Nephron (organoid): ENCODE measurements at regions not wholly inside any gene's neighbourhood (a gene's known extent, or its start where the extent isn't known, plus 50 kb on each side); places are given as distances from the start of the nearest gene placed in this dataset.

Experiments used
- H3K27ac Mint-ChIP-seq, 3 experiments: 2 replicates each; pipeline ENCODE4 v1.8.0; 2020; ENCODE audit warnings: mixed read lengths in 3 of 3, mild to moderate bottlenecking in 2 of 3, moderate library complexity in 1 of 3
- H3K27me3 Mint-ChIP-seq: 2 replicates; pipeline ENCODE4 v1.8.0; 2021; ENCODE audit warnings: low read depth, mild to moderate bottlenecking, moderate library complexity, mixed read lengths
- H3K36me3 Mint-ChIP-seq: 2 replicates; pipeline ENCODE4 v1.8.0; 2020; ENCODE audit warnings: low read depth, mixed read lengths
- H3K4me1 Mint-ChIP-seq: 2 replicates; pipeline ENCODE4 v1.8.0; 2020; ENCODE audit warnings: mixed read lengths
- H3K4me3 Mint-ChIP-seq, 3 experiments: 2 replicates each; pipeline ENCODE4 v1.8.0; 2020; ENCODE audit warnings: mild to moderate bottlenecking in 3 of 3, mixed read lengths in 3 of 3, moderate library complexity in 2 of 3
- H3K9me3 Mint-ChIP-seq: 2 replicates; pipeline ENCODE4 v1.8.0; 2020; ENCODE audit warnings: mixed read lengths
- TF ChIP-seq, protein P1 (sequence below), 3 experiments: fragments of 200-600 bp; sonication (generic); IDR thresholded peaks; one replicate each; pipeline ENCODE4 v1.5.0; 2021; ENCODE audit warnings: antibody characterized with exemption in 3 of 3; ENCODE audit not compliant: unreplicated experiment in 3 of 3

DNA sequence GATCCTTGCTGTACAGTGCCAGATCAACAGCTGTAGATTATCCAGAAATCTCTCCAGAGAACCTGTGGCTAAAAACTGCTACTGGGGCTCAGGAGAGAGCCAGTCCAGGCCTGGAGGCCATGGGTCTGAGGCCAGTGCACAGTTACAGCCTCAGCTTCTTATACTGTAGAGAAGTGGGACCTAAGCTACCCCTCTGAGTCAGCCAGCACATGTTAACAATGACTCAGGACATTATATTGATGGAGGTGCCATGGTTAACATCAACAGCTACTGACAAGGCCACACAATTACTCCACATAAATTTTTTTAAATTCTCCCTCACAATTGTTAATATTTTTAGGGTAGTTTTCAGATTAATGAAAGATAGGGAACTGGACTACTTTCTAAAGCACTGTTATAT lies 138.5 kb downstream of the RBM26 start:
- Mint-ChIP-seq H3K4me3 (no peak overlapping the region), H3K4me1 (no peaks in the 10 kb centered on the region), H3K27ac (no peak overlapping the region), H3K36me3 (no peaks in the 10 kb centered on the region), H3K9me3 (no peaks in the 10 kb centered on the region), H3K27me3 (no peaks in the 10 kb centered on the region)
- TF ChIP-seq, protein P1, sequence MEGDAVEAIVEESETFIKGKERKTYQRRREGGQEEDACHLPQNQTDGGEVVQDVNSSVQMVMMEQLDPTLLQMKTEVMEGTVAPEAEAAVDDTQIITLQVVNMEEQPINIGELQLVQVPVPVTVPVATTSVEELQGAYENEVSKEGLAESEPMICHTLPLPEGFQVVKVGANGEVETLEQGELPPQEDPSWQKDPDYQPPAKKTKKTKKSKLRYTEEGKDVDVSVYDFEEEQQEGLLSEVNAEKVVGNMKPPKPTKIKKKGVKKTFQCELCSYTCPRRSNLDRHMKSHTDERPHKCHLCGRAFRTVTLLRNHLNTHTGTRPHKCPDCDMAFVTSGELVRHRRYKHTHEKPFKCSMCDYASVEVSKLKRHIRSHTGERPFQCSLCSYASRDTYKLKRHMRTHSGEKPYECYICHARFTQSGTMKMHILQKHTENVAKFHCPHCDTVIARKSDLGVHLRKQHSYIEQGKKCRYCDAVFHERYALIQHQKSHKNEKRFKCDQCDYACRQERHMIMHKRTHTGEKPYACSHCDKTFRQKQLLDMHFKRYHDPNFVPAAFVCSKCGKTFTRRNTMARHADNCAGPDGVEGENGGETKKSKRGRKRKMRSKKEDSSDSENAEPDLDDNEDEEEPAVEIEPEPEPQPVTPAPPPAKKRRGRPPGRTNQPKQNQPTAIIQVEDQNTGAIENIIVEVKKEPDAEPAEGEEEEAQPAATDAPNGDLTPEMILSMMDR (IDR thresholded peaks at IDR 0.05; ENCODE audit: unreplicated experiment in 3 of 3), result no peak

DNA sequence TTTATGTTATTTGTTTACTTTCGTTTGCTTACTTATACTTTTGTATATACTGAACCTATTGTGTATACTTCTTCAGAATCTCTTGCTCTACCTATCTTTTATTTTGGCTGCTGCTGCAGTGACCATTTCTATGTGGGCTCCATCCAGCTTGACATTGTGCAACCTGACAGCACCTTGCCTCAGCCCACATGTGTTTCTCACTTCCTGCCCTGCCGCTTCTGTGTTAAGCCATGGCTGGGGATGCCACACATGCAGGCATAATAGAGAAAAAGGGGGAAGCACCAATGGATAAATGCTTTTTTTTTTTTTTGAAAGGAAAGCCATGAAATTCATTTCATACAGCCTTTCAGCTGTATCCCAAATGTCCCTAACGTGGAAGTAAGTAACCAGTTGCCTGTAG lies 147.6 kb downstream of the RBM26 start:
- no peak overlapping the region for H3K27ac Mint-ChIP-seq
- H3K4me3 Mint-ChIP-seq, result no peak overlapping the region
- no peaks in the 10 kb centered on the region for H3K9me3 Mint-ChIP-seq
- H3K27me3 Mint-ChIP-seq, result no peaks in the 10 kb centered on the region
- no peaks in the 10 kb centered on the region for H3K36me3 Mint-ChIP-seq
- TF ChIP-seq, protein P1 (IDR thresholded peaks at IDR 0.05; ENCODE audit: unreplicated experiment in 3 of 3), result no peak
- no peaks in the 10 kb centered on the region for H3K4me1 Mint-ChIP-seq

DNA sequence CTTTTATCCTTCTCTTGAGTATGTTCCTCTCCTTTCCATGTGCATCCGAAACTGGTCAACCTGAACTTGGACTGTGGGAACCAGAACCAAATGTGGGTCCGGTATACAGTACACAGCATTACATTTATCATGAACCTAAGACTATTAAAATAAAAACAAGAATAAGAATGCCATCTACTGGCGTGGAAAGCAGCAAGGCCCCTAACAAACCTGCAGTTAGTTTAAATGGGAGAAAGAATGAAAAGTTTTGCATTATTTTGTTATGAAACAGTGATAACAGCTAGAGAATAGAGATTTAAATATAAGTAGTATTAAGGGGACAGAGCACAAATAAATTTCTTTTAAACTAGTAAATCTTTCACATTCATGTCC lies 159.5 kb downstream of the RBM26 start:
- TF ChIP-seq, protein P1 (IDR thresholded peaks at IDR 0.05; ENCODE audit: unreplicated experiment in 3 of 3), result no peak
- Mint-ChIP-seq H3K27ac (no peak overlapping the region), H3K36me3 (no peaks in the 10 kb centered on the region), H3K27me3 (no peaks in the 10 kb centered on the region), H3K4me1 (no peaks in the 10 kb centered on the region), H3K9me3 (no peaks in the 10 kb centered on the region), H3K4me3 (no peak overlapping the region)

DNA sequence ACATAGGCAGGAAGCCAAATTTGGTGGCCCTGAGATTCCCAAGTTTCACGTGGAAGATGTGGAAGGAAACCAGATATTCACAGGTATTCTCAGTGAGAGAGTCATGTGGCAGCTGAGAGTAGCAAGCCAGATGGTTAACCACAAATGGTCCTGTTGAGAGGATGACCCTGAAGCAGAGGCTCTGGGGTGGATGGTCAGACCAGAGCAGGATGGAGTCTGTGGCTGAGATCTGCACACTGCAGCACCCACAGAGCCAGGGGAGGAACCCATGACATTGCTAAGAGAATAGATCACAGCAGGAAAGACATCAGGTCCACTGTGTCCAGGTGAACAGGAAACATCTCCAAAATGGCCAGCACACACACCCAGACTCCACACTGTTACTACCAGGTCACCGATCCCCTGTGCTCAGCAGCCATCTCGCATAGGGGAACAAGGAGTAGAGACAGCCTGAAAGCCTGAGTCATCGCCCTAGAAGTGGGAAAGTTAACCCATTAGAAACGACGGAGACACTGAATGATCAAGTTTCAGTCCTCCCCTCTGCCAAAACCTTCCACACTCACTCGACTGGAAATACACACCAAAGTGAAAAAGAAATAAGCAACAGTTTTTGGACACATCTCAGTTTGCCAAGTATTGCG lies 160.0 kb downstream of the RBM26 start:
- Mint-ChIP-seq H3K27me3 (no peaks in the 10 kb centered on the region), H3K4me3 (no peak overlapping the region), H3K4me1 (no peaks in the 10 kb centered on the region), H3K27ac (no peak overlapping the region), H3K9me3 (no peaks in the 10 kb centered on the region), H3K36me3 (no peaks in the 10 kb centered on the region)
- TF ChIP-seq, protein P1 (IDR thresholded peaks at IDR 0.05; ENCODE audit: unreplicated experiment in 3 of 3), result no peak

DNA sequence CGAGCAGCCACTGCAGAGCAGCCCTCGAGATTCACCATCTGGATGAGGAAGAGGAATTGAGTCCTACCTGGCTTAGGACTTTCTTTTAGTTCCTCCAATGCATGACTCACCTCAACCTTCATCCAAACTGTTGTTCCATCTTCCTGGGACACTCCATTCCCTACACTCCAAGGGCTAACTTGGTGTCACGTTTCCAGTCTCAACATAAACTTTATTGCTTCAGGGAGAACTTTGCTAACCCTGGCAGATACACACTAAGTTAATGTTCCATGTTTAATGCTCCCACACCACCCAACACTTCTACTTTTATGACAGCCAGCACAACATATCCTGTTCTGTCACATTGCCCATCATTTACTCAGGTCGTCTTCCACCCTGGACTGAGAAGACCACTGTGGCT lies 164.4 kb downstream of the RBM26 start:
- TF ChIP-seq, protein P1 (IDR thresholded peaks at IDR 0.05; ENCODE audit: unreplicated experiment in 3 of 3), result no peak
- no peaks in the 10 kb centered on the region for H3K36me3 Mint-ChIP-seq
- no peaks in the 10 kb centered on the region for H3K4me1 Mint-ChIP-seq
- no peaks in the 10 kb centered on the region for H3K9me3 Mint-ChIP-seq
- no peak overlapping the region for H3K4me3 Mint-ChIP-seq
- H3K27me3 Mint-ChIP-seq, result no peaks in the 10 kb centered on the region
- no peak overlapping the region for H3K27ac Mint-ChIP-seq

DNA sequence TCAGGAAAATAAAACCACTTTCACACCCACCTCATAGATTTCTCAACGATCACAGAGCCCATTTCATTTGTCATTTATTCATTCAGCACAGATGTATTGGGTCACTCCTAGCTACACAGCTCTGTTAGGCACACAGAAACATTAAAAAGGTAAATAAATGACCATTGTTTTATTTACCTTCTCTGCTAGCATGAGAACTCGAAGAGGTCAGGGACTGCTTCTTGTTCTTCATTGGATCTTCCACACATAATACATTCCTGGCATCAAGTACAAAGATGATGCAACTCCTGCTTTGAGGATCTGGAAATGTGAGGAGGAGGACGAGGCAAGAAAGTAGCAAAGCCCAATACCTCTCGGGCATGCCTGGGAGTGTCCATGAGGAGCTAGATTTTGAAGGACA lies 168.1 kb downstream of the RBM26 start:
- Mint-ChIP-seq H3K27me3 (no peaks in the 10 kb centered on the region), H3K4me1 (no peaks in the 10 kb centered on the region), H3K36me3 (no peaks in the 10 kb centered on the region), H3K9me3 (peaks cover 4% of the 10 kb centered on the region), H3K4me3 (no peak overlapping the region), H3K27ac (no peak overlapping the region)
- TF ChIP-seq, protein P1 (IDR thresholded peaks at IDR 0.05; ENCODE audit: unreplicated experiment in 3 of 3), result no peak
